Lower lobe of right lung (tissue), 2 donors: ENCODE measurements at regions not wholly inside any gene's neighbourhood (a gene's known extent, or its start where the extent isn't known, plus 50 kb on each side); places are given as distances from the start of the nearest gene placed in this dataset.

Experiments used
- ATAC-seq, 2 donors: fragments of 200-7000 bp; cut with Tn5 transposase; one replicate each; pipeline ENCODE4 v1.9.1; 2020 to 2022; ENCODE audit warnings: mild to moderate bottlenecking in 2 of 2, moderate library complexity in 2 of 2
- DNase-seq: peaks from one replicate; pipeline ENCODE4 v3.0.0-alpha.2; 2020
- H3K27ac ChIP-seq: fragments of 200-600 bp; one replicate; pipeline ENCODE4 v1.8.0; 2022
- H3K27me3 ChIP-seq: fragments of 200-600 bp; one replicate; pipeline ENCODE4 v1.8.0; 2022; ENCODE audit warnings: low read depth
- H3K36me3 ChIP-seq: fragments of 200-600 bp; one replicate; pipeline ENCODE4 v1.8.0; 2022; ENCODE audit warnings: mild to moderate bottlenecking
- H3K4me1 ChIP-seq: fragments of 200-600 bp; one replicate; pipeline ENCODE4 v1.8.0; 2022
- H3K4me3 ChIP-seq: fragments of 200-600 bp; one replicate; pipeline ENCODE4 v1.8.0; 2022; ENCODE audit warnings: mild to moderate bottlenecking
- H3K9me3 ChIP-seq: fragments of 200-600 bp; one replicate; pipeline ENCODE4 v1.8.0; 2022
- CTCF ChIP-seq: fragments of 200-600 bp; IDR thresholded peaks from one replicate; pipeline ENCODE4 v1.8.0; 2022; ENCODE audit warnings: antibody characterized with exemption, mild to moderate bottlenecking
- intact Hi-C: fragments of 100-400 bp; cut with DNase I; formaldehyde crosslinking; loops from one replicate; pipeline ENCODE4 v1.11.0; 2022
- donor health status: DM: no; HTN: yes; CAD: no; lungs with severe emphysema.

- TF ChIP-seq CTCF, result no peak
- Histone ChIP-seq H3K27me3 (no peaks in the 10 kb centered on the region), H3K4me1 (no peaks in the 10 kb centered on the region), H3K4me3 (no peak overlapping the region), H3K36me3 (no peaks in the 10 kb centered on the region), H3K9me3 (no peaks in the 10 kb centered on the region), H3K27ac (no peak overlapping the region)
- DNase-seq, result no peak
- no peak for ATAC-seq
- intact Hi-C loops, result no loop called here
Observed at GRCh38 chr5:114252226-114252625, 109.6 kb upstream of the KCNN2 start.

GRCh38 chr5:114255260-114255659 lies 106.6 kb upstream of the KCNN2 start:
- no peak for TF ChIP-seq CTCF
- H3K4me3 ChIP-seq, result no peak overlapping the region
- no peaks in the 10 kb centered on the region for H3K9me3 ChIP-seq
- no peaks in the 10 kb centered on the region for H3K36me3 ChIP-seq
- H3K27me3 ChIP-seq, result no peaks in the 10 kb centered on the region
- H3K4me1 ChIP-seq, result no peaks in the 10 kb centered on the region
- DNase-seq (no peak), ATAC-seq (no peak)
- intact Hi-C loops, result no loop called here
- no peak overlapping the region for H3K27ac ChIP-seq

- Histone ChIP-seq H3K27me3 (no peaks in the 10 kb centered on the region), H3K36me3 (no peaks in the 10 kb centered on the region), H3K4me1 (no peaks in the 10 kb centered on the region), H3K4me3 (no peak overlapping the region), H3K9me3 (no peaks in the 10 kb centered on the region), H3K27ac (no peak overlapping the region)
- intact Hi-C loops, result no loop called here
- ATAC-seq (no peak), DNase-seq (no peak)
- no peak for TF ChIP-seq CTCF
Observed at GRCh38 chr5:114261989-114262388, 99.9 kb upstream of the KCNN2 start.

- no peaks in the 10 kb centered on the region for H3K4me1 ChIP-seq
- no peak for TF ChIP-seq CTCF
- DNase-seq (no peak), ATAC-seq (no peak)
- H3K36me3 ChIP-seq, result no peaks in the 10 kb centered on the region
- no peak overlapping the region for H3K27ac ChIP-seq
- no peak overlapping the region for H3K4me3 ChIP-seq
- H3K9me3 ChIP-seq, result no peaks in the 10 kb centered on the region
- intact Hi-C loops, result no loop called here
- no peaks in the 10 kb centered on the region for H3K27me3 ChIP-seq
Observed at GRCh38 chr5:114265432-114266060, 96.3 kb upstream of the KCNN2 start.

- intact Hi-C loops, result no loop called here
- Histone ChIP-seq H3K4me1 (no peaks in the 10 kb centered on the region), H3K27ac (no peak overlapping the region), H3K36me3 (no peaks in the 10 kb centered on the region), H3K9me3 (no peaks in the 10 kb centered on the region), H3K27me3 (no peaks in the 10 kb centered on the region), H3K4me3 (no peak overlapping the region)
- TF ChIP-seq CTCF, result no peak
- no peak for ATAC-seq
- DNase-seq, result no peak
Observed at GRCh38 chr5:114266374-114266773, 95.5 kb upstream of the KCNN2 start.

- H3K36me3 ChIP-seq, result no peaks in the 10 kb centered on the region
- H3K9me3 ChIP-seq, result no peaks in the 10 kb centered on the region
- intact Hi-C loops, result no loop called here
- H3K4me1 ChIP-seq, result no peaks in the 10 kb centered on the region
- H3K27ac ChIP-seq, result no peak overlapping the region
- ATAC-seq (no peak), DNase-seq (no peak)
- TF ChIP-seq CTCF, result no peak
- no peak overlapping the region for H3K4me3 ChIP-seq
- H3K27me3 ChIP-seq, result no peaks in the 10 kb centered on the region
Observed at GRCh38 chr5:114296191-114296590, 65.7 kb upstream of the KCNN2 start.
